H9 (cell line): ENCODE measurements at regions not wholly inside any gene's neighbourhood (a gene's known extent, or its start where the extent isn't known, plus 50 kb on each side); places are given as distances from the start of the nearest gene placed in this dataset.

Experiments
- DNase-seq: peaks from one replicate; pipeline ENCODE4 v3.0.0-alpha.2; 2017
- H2AFZ ChIP-seq: one replicate; pipeline ENCODE4 v1.6.1; 2013; ENCODE audit warnings: mild to moderate bottlenecking, low read length, control low read depth, moderate library complexity
- H2AK5ac ChIP-seq: 2 replicates; pipeline ENCODE4 v1.6.1; 2013; ENCODE audit warnings: low read length, control low read depth, mixed read lengths; ENCODE audit not compliant: insufficient read length
- H2BK120ac ChIP-seq: one replicate; pipeline ENCODE4 v1.6.1; 2013; ENCODE audit warnings: low read depth, mild to moderate bottlenecking, low read length, control low read depth, inconsistent platforms; ENCODE audit not compliant: poor library complexity, severe bottlenecking
- H2BK12ac ChIP-seq: 2 replicates; pipeline ENCODE4 v1.6.1; 2013; ENCODE audit warnings: low read length, control low read depth, mixed read lengths, low read depth; ENCODE audit not compliant: insufficient read length
- H2BK15ac ChIP-seq: 2 replicates; pipeline ENCODE4 v1.6.1; 2013; ENCODE audit warnings: low read depth, low read length, control low read depth
- H2BK20ac ChIP-seq: one replicate; pipeline ENCODE4 v1.6.1; 2013; ENCODE audit warnings: low read depth, mild to moderate bottlenecking, low read length, control low read depth, inconsistent platforms; ENCODE audit not compliant: poor library complexity, severe bottlenecking
- H2BK5ac ChIP-seq: 2 replicates; pipeline ENCODE4 v1.6.1; 2013; ENCODE audit warnings: low read length, control low read depth, mixed read lengths; ENCODE audit not compliant: insufficient read length
- H3K14ac ChIP-seq: 2 replicates; pipeline ENCODE4 v1.6.1; 2013; ENCODE audit warnings: low read length, control low read depth; ENCODE audit not compliant: insufficient read depth
- H3K18ac ChIP-seq: 2 replicates; pipeline ENCODE4 v1.6.1; 2013; ENCODE audit warnings: low read depth, mild to moderate bottlenecking, mixed read lengths, low read length, control low read depth; ENCODE audit not compliant: insufficient read length
- H3K23ac ChIP-seq: 2 replicates; pipeline ENCODE4 v1.6.1; 2013; ENCODE audit warnings: low read length, control low read depth, mixed read lengths, low read depth; ENCODE audit not compliant: insufficient read length
- H3K23me2 ChIP-seq: 2 replicates; pipeline ENCODE4 v1.6.1; 2013; ENCODE audit warnings: low read depth, mild to moderate bottlenecking, mixed read lengths, low read length, control low read depth; ENCODE audit not compliant: insufficient read length, poor library complexity, severe bottlenecking
- H3K27ac ChIP-seq: 2 replicates; pipeline ENCODE4 v1.5.1; 2013; ENCODE audit warnings: low read length, control low read depth, mixed read lengths, low read depth; ENCODE audit not compliant: insufficient read length
- H3K27me3 ChIP-seq: 2 replicates; pipeline ENCODE4 v1.6.1; 2013; ENCODE audit warnings: low read length, control low read depth, inconsistent platforms; ENCODE audit not compliant: insufficient read depth
- H3K4ac ChIP-seq: 2 replicates; pipeline ENCODE4 v1.6.1; 2013; ENCODE audit warnings: low read depth, mild to moderate bottlenecking, control low read depth, inconsistent platforms, low read length, moderate library complexity
- H3K4me1 ChIP-seq: 2 replicates; pipeline ENCODE4 v1.6.1; 2013; ENCODE audit warnings: low read length, control low read depth, inconsistent platforms; ENCODE audit not compliant: insufficient read depth
- H3K4me2 ChIP-seq: 2 replicates; pipeline ENCODE4 v1.6.1; 2013; ENCODE audit warnings: low read length, control low read depth, mixed read lengths; ENCODE audit not compliant: insufficient read length, insufficient read depth
- H3K56ac ChIP-seq: 2 replicates; pipeline ENCODE4 v1.6.1; 2013; ENCODE audit warnings: low read depth, mild to moderate bottlenecking, mixed read lengths, low read length, control low read depth; ENCODE audit not compliant: insufficient read length
- H3K79me1 ChIP-seq: 2 replicates; pipeline ENCODE4 v1.6.1; 2013; ENCODE audit warnings: low read depth, mild to moderate bottlenecking, moderate library complexity, low read length, control low read depth, inconsistent platforms; ENCODE audit not compliant: insufficient read depth, poor library complexity, severe bottlenecking
- H3K79me2 ChIP-seq: 2 replicates; pipeline ENCODE4 v1.6.1; 2013; ENCODE audit warnings: low read length, control low read depth, inconsistent platforms; ENCODE audit not compliant: insufficient read depth
- H3K9ac ChIP-seq: 2 replicates; pipeline ENCODE4 v1.6.1; 2013; ENCODE audit warnings: low read length, control low read depth, mixed read lengths; ENCODE audit not compliant: insufficient read length; ENCODE audit errors: extremely low read depth
- H3K9me3 ChIP-seq: one replicate; pipeline ENCODE4 v1.6.1; 2013; ENCODE audit warnings: low read depth, low read length, inconsistent platforms; ENCODE audit not compliant: control insufficient read depth
- H3T11ph ChIP-seq: one replicate; pipeline ENCODE4 v1.6.1; 2013; ENCODE audit warnings: mild to moderate bottlenecking, low read length, control low read depth, inconsistent platforms
- H4K20me1 ChIP-seq: one replicate; pipeline ENCODE4 v1.6.1; 2013; ENCODE audit not compliant: control insufficient read depth, insufficient read length, insufficient read depth
- H4K5ac ChIP-seq: 2 replicates; pipeline ENCODE4 v1.6.1; 2013; ENCODE audit warnings: low read depth, mild to moderate bottlenecking, mixed read lengths, low read length, control low read depth; ENCODE audit not compliant: insufficient read length
- H4K8ac ChIP-seq: replicated peaks from 2 replicates; pipeline ENCODE4 v1.6.1; 2013; ENCODE audit warnings: low read length, control low read depth, mixed read lengths, low read depth; ENCODE audit not compliant: insufficient read length
- H4K91ac ChIP-seq: 2 replicates; pipeline ENCODE4 v1.6.1; 2013; ENCODE audit warnings: low read depth, mild to moderate bottlenecking, moderate library complexity, mixed read lengths, low read length, control low read depth; ENCODE audit not compliant: insufficient read length
- H3K27ac Mint-ChIP-seq, 3 experiments: 2 replicates in 2 of 3; 3 replicates in 1 of 3; pipeline ENCODE4 v1.8.0; 2020 to 2021; ENCODE audit warnings: mixed read lengths in 3 of 3, mild to moderate bottlenecking in 1 of 3, moderate library complexity in 1 of 3
- H3K27me3 Mint-ChIP-seq: 2 replicates; pipeline ENCODE4 v1.8.0; 2021; ENCODE audit warnings: low read depth, mild to moderate bottlenecking, moderate library complexity, mixed read lengths
- H3K36me3 Mint-ChIP-seq, 3 experiments: 2 replicates in 2 of 3; 3 replicates in 1 of 3; pipeline ENCODE4 v1.8.0; 2020 to 2021; ENCODE audit warnings: low read depth in 3 of 3, mixed read lengths in 3 of 3; ENCODE audit not compliant: insufficient read depth in 1 of 3
- H3K4me1 Mint-ChIP-seq, 2 experiments: 2 replicates each; pipeline ENCODE4 v1.8.0; 2020; ENCODE audit warnings: mixed read lengths in 2 of 2
- H3K4me3 Mint-ChIP-seq, 2 experiments: 2 replicates in 1 of 2; 3 replicates in 1 of 2; pipeline ENCODE4 v1.8.0; 2020 to 2021; ENCODE audit warnings: mild to moderate bottlenecking in 2 of 2, mixed read lengths in 2 of 2, moderate library complexity in 1 of 2
- H3K9me3 Mint-ChIP-seq, 2 experiments: 2 replicates in 1 of 2; 3 replicates in 1 of 2; pipeline ENCODE4 v1.8.0; 2020; ENCODE audit warnings: mild to moderate bottlenecking in 2 of 2, mixed read lengths in 2 of 2, moderate library complexity in 1 of 2
- CTCF ChIP-seq: fragments of 200-600 bp; sonication (generic); conservative IDR thresholded peaks from 3 replicates; pipeline ENCODE4 v1.8.0; 2021; ENCODE audit warnings: antibody characterized with exemption, mild to moderate bottlenecking
- whole genome bisulfite sequencing: extraction: QIAGEN DNeasy Blood & Tissue Kit; methylation state at CpG from one replicate; pipeline ENCODE4 v1.1.7; 2013; ENCODE audit warnings: missing lambda C conversion rate, low lambda C conversion rate, mixed read lengths; ENCODE audit not compliant: insufficient read length; ENCODE audit errors: extremely low coverage; 5-methylcytosine and 5-hydroxymethylcytosine counted together

GRCh38 chr6:53975941-53976615 is 135.2 kb upstream of the MLIP start:
- H3K4me1 Mint-ChIP-seq, result peaks cover 10 to 13% of the 10 kb centered on the region in 2 experiments
- no peaks in the 10 kb centered on the region for H3K36me3 Mint-ChIP-seq
- H2BK20ac ChIP-seq, result no peak overlapping the region
- no peaks in the 10 kb centered on the region for H3K23me2 ChIP-seq
- no peak for TF ChIP-seq CTCF
- H4K5ac ChIP-seq, result no peak overlapping the region
- H4K91ac ChIP-seq, result no peak overlapping the region
- no peak overlapping the region for H2BK12ac ChIP-seq
- no peak overlapping the region for H3K18ac ChIP-seq
- no peak for DNase-seq
- no peak overlapping the region for H3K56ac ChIP-seq
- H2BK5ac ChIP-seq, result no peak overlapping the region
- no peak overlapping the region for H2AK5ac ChIP-seq
- no peak overlapping the region for H2BK120ac ChIP-seq
- H4K20me1 ChIP-seq, result no peaks in the 10 kb centered on the region
- H3K14ac ChIP-seq, result no peak overlapping the region
- WGBS, result no CpG with 5 or more reads among the region's 3 CpGs
- no peaks in the 10 kb centered on the region for H3K27me3 Mint-ChIP-seq
- no peaks in the 10 kb centered on the region for H3K9me3 Mint-ChIP-seq
- no peaks in the 10 kb centered on the region for H3K27me3 ChIP-seq
- H3K27ac Mint-ChIP-seq, result no peak overlapping the region
- H3K27ac ChIP-seq, result no peak overlapping the region
- H3K9ac ChIP-seq, result no peak overlapping the region
- H3K4me1 ChIP-seq, result peaks cover 5% of the 10 kb centered on the region
- H3K23ac ChIP-seq, result no peak overlapping the region
- H3K4me2 ChIP-seq, result no peak overlapping the region
- no peak overlapping the region for H3T11ph ChIP-seq
- H2AFZ ChIP-seq, result no peak overlapping the region
- H3K4me3 Mint-ChIP-seq, result no peak overlapping the region
- no peak overlapping the region for H4K8ac ChIP-seq
- no peak overlapping the region for H2BK15ac ChIP-seq
- H3K79me1 ChIP-seq, result no peaks in the 10 kb centered on the region
- no peaks in the 10 kb centered on the region for H3K9me3 ChIP-seq
- H3K79me2 ChIP-seq, result no peaks in the 10 kb centered on the region
- no peak overlapping the region for H3K4ac ChIP-seq
